ENCODE measurements at regions not wholly inside any gene's neighbourhood (a gene's known extent, or its start where the extent isn't known, plus 50 kb on each side); places are given as distances from the start of the nearest gene placed in this dataset.

DNA sequence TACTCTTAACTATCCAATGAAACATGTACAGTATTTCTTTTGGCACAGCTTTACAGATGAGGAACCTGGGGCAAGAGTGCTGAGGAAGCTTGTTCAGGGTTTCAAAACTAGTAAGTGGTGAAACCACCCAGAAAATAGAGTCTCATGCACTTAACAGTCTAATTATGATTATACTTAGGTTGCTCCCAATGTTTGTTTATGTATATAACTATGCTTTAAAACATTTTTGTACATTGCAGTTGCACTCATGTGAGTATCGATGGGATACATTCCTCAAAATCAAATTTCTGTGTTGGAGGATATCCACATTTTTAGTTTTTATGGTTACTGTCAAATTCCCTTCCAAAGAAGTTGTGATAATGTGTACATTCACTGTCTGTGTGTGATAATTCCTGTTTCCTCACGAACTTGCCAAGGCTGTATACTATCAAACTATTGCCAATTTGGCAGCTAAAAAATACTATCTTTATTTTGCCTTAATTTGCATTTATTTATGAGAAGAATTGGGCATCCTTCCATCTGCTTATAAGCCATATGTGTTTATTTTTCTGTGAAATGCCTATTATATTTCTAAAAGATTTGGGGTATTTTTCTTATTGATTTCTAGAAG, 143.9 kb upstream of the SSTR1 start:
- H3K27me3 ChIP-seq, result no peaks in the 10 kb centered on the region
- no peaks in the 10 kb centered on the region for H3K4me1 ChIP-seq
- intact Hi-C loops (cut with DNase I), result no loop called here
- H3K27ac ChIP-seq, result no peak overlapping the region
- TF ChIP-seq, protein P1, sequence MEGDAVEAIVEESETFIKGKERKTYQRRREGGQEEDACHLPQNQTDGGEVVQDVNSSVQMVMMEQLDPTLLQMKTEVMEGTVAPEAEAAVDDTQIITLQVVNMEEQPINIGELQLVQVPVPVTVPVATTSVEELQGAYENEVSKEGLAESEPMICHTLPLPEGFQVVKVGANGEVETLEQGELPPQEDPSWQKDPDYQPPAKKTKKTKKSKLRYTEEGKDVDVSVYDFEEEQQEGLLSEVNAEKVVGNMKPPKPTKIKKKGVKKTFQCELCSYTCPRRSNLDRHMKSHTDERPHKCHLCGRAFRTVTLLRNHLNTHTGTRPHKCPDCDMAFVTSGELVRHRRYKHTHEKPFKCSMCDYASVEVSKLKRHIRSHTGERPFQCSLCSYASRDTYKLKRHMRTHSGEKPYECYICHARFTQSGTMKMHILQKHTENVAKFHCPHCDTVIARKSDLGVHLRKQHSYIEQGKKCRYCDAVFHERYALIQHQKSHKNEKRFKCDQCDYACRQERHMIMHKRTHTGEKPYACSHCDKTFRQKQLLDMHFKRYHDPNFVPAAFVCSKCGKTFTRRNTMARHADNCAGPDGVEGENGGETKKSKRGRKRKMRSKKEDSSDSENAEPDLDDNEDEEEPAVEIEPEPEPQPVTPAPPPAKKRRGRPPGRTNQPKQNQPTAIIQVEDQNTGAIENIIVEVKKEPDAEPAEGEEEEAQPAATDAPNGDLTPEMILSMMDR (IDR thresholded peaks at IDR 0.05), result no peak
- no peak overlapping the region for H3K4me3 ChIP-seq
- DNase-seq (ENCODE audit: low spot score in 2 of 2), result no peak
- H3K9me3 ChIP-seq, result peaks cover 0 to 17% of the 10 kb centered on the region in 2 donors
- H3K36me3 ChIP-seq, result no peaks in the 10 kb centered on the region

DNA sequence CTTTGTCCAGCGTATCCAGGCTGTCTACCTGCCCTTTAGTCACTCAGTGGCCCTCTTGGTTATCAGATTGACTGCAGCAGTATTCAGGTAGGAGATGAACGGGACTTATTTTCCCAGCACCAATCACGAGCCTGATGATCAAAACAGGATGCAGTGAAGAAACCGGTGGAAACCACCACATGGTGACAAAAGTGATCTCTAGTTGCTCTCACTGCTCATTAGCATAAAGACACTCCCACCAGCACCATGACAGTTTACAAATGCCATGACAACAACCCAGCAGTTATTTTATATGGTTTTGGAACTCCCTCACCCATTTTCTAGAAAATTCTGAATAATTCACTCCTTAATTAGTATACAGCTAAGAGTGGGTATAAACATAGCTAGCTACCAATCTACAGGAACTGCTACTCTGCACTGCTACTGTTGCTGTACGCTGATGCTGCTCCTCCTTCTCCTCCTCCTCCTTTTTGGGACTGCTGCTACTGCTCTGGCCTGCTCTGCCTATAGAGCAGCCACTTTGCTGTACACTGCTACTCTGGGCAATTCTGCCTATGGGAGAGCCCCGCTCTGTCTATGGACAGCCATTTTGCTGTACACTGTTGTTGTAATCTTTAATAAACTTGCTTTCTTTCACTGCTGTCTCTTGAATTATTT, 142.5 kb upstream of the SSTR1 start:
- Histone ChIP-seq H3K9me3 (peaks cover 0 to 10% of the 10 kb centered on the region in 2 donors), H3K27ac (no peak overlapping the region), H3K27me3 (no peaks in the 10 kb centered on the region), H3K4me1 (no peaks in the 10 kb centered on the region), H3K4me3 (no peak overlapping the region), H3K36me3 (no peaks in the 10 kb centered on the region)
- DNase-seq (ENCODE audit: low spot score in 2 of 2), result no peak
- intact Hi-C loops (cut with DNase I), result no loop called here
- TF ChIP-seq, protein P1 (IDR thresholded peaks at IDR 0.05), result no peak

DNA sequence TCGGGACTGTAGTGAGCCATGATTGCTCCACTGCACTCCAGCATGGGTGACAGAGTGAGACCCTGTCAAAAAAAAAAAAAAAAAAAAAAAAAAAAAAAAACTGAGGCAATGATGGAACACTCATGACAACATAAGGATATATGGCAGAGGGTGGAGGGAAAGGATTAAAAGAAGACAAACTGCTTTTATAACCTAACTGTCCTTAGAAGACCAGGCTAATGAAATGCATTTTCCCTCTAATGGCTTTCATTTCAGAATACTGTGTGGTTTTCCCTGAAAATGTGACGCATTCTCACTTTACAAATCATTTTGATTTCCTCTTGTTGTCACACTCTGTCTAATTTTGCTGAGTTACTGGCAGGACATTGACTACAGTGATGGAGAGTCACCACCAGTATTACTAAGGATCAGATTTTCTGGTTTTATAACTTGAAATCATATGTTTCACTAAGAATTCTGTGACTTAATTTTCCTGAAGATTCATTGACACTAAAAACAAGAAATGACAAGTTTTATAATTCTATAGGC, 137.6 kb upstream of the SSTR1 start:
- no peaks in the 10 kb centered on the region for H3K9me3 ChIP-seq
- H3K36me3 ChIP-seq, result no peaks in the 10 kb centered on the region
- intact Hi-C loops (cut with DNase I), result no loop called here
- TF ChIP-seq, protein P1 (IDR thresholded peaks at IDR 0.05), result no peak
- no peaks in the 10 kb centered on the region for H3K27me3 ChIP-seq
- DNase-seq (ENCODE audit: low spot score in 2 of 2), result no peak
- H3K4me1 ChIP-seq, result no peaks in the 10 kb centered on the region
- no peak overlapping the region for H3K4me3 ChIP-seq
- H3K27ac ChIP-seq, result no peak overlapping the region

DNA sequence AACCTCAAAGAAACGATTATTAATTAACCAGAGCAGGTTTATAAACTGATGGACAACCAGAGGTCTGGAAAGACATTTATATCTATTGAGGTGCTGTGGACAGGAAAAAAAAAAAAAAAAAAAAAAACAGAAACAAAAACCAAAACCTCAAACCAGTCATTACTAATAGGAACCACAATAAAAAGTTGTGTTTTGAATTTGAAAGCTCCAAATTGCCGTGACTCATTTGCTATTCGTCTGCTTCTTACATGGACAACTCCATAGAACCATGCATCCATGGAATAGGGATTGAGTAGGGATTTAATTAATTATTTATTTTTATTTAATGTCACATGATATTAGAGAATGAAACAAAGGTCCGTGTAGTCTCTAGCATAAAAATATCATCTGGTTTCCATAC, 134.1 kb upstream of the SSTR1 start:
- H3K4me1 ChIP-seq, result no peaks in the 10 kb centered on the region
- TF ChIP-seq, protein P1 (IDR thresholded peaks at IDR 0.05), result no peak
- H3K36me3 ChIP-seq, result no peaks in the 10 kb centered on the region
- H3K27ac ChIP-seq, result no peak overlapping the region
- no peaks in the 10 kb centered on the region for H3K27me3 ChIP-seq
- no peak overlapping the region for H3K4me3 ChIP-seq
- no peak for DNase-seq (ENCODE audit: low spot score in 2 of 2)
- no peaks in the 10 kb centered on the region for H3K9me3 ChIP-seq
- intact Hi-C loops (cut with DNase I), result no loop called here

DNA sequence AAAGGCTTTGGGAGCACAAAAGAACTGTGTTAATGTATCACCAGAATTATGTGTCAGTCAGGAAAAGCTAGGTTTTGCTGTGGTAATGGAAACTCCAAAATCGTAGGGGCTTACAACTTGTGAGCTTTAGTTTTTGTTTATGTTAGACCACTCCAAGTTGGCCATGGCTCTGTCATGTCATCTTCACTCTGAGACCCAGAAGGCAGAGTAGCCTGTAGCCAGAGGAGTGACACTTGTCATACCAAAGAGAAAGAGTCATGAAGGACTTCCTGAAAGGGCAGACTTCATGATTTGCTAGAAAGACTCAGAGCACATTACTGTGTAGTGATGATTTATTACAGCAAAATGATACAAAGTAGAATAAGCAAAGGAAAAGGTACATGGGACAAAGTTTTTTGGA, 133.6 kb upstream of the SSTR1 start:
- no peaks in the 10 kb centered on the region for H3K36me3 ChIP-seq
- no peak overlapping the region for H3K4me3 ChIP-seq
- no peaks in the 10 kb centered on the region for H3K27me3 ChIP-seq
- TF ChIP-seq, protein P1 (IDR thresholded peaks at IDR 0.05), result no peak
- no peaks in the 10 kb centered on the region for H3K9me3 ChIP-seq
- no peaks in the 10 kb centered on the region for H3K4me1 ChIP-seq
- H3K27ac ChIP-seq, result no peak overlapping the region
- DNase-seq (ENCODE audit: low spot score in 2 of 2), result no peak
- intact Hi-C loops (cut with DNase I), result no loop called here
